Stimulated activated CD4-positive, alpha-beta T cell treated with anti-CD3 and anti-CD28 coated beads, Interleukin-1b, Interleukin-23, amount 100 ng/mL, for 4 hours (primary cell): ENCODE measurements at regions not wholly inside any gene's neighbourhood (a gene's known extent, or its start where the extent isn't known, plus 50 kb on each side); places are given as distances from the start of the nearest gene placed in this dataset.

Source experiments
- DNase-seq, 2 donors: peaks; one replicate each; pipeline ENCODE4 v3.0.0-alpha.2; 2020; ENCODE audit warnings: low read depth in 2 of 2

DNA sequence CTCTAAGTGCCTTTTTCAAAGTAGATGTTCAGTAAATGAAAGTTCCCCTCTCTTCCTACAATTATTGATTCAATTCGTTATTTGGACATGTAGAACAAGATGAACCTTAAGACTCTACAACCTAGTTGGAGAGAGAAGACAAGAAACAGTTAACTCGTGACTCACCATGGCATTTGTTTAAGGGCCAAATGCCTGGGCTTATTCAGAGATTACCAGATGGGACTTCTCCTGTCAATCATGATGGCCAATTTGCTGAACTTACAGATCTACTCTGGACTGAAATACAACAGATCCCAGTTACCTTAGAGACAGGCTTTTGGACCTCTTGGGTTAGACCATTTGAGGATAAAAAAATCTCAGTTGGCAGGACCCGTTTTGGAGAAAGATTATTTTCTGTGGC lies 93.5 kb downstream of the C1orf94 start:
- DNase-seq: no peak

DNA sequence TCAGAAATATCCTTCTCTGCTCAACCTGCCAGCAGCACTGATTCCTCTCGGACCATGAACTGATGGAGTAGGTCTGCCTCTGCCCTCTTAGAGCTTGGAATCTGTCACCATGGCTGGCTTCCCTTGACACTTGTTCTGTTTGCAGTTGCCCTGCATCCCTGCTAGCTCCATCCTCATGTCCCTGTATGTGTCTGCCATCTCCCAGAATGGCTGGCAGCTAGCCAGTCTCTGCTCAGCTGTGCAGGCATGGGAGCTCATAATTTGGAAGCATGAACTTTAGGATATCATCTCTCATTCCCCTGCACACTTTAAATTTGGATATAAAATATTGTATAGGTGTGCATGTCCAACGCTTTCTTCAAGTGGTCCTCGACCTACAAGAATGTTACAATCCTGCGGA lies 95.4 kb downstream of the C1orf94 start:
- no peak for DNase-seq

DNA sequence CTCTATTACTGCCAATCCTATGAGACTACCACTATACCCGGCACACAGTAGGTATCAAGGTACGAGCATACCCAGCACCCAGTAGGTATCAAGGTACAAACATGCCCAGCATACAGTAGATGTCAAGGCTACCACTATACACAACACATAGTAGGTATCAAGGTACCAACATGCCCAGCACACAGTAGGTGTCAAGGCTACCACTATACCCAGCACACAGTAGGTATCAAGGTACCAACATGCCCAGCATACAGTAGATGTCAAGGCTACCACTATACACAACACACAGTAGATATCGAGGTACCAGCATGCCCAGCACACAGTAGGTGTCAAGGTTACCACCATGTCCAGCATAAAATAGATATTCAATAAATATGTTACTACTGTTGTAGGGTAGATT lies 98.4 kb downstream of the C1orf94 start:
- no peak for DNase-seq

DNA sequence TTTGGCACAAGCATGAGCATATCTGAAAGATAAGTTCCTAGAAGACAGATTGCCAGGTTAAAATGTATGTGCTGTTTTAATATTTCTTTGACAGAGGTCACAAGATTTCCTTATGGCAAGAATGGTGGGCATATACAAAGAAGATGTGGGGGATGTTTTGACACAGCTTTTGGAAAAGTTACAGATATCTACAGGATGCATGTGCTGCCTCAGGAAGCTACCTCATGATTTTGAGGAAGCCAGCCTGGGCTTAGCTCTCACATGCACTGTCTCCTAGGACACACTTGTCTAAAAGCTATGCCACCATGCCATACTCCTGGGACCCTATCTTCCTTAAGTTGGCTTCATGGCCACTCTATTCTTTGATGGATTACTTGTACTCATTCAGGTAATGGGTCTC lies 99.9 kb downstream of the C1orf94 start:
- no peak for DNase-seq

DNA sequence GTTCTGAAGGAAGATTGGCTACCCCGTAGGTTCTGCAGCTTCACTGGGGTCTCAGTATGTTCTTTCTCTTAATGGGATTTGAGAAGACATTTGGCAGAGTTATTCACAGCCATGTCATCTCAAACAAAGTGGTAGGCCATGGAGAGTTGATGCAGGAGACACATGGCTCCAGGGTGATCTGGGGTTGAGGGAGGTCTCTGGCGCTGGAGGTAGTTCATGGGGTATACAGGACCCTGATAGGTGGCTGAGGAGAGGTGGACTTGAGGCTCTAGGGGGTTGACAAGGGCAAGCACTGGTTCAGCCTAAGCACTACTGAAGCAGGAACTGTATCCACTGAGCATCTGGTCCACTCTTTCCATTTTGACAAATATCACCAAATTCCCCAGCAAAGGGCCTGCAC lies 100.4 kb downstream of the C1orf94 start:
- no peak for DNase-seq

DNA sequence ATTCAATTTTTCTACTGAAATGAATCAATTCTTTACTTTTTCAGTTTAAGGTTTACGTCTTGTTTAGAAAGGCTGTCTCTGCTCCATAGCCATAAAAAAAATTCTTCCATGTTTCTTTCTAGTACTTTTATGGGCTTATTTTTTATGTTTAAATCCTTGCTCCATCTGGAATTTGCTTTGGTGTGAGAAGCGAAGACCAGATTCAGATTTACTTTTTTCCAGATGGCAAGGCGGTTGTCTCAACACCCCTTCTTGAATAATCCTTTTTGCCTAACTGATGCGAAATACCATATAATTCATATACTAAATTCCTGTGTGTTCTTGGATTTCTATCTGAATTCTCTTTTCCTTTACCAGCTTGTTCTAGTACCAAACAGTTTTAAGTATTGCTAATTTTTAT lies 101.5 kb downstream of the C1orf94 start:
- no peak for DNase-seq

DNA sequence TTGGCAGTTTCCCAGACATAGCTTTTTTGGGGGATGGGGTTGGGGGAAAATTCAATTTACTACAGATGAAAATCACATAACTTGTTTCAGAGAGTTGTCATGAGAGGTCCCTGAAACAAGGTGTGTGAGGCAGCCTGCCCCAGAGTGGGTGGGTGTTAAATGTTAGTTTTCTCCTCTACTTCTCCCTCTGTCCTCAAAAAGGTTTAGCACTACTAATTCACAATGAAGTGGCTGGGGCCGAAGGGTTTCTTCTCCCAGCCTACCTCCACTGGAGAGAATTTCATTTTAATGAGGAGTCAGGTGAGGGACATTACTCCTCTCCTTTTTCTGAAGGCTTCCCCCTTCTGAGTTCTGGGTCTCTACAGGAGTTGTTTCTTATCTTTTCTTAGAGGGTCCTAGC lies 103.3 kb downstream of the C1orf94 start:
- no peak for DNase-seq

DNA sequence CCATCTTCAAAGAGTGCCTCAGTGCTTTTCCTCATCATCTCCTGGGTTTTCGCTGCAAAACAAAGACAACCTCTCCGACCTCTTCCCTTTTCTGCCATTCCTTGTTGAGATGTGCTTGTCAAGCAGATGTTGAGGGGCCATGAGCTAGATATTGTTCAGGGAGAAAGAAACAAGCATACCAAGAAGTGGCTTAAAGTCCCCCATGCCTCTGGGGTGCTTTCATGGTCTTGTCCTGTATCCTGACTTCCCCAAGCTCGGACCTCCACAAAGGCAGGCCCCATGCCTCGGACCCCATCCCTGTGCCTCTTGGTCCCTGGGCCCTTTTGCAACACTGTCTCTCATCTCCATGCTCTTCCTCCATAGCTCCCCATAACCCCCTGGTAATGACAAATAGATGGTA lies 103.8 kb downstream of the C1orf94 start:
- DNase-seq: no peak

DNA sequence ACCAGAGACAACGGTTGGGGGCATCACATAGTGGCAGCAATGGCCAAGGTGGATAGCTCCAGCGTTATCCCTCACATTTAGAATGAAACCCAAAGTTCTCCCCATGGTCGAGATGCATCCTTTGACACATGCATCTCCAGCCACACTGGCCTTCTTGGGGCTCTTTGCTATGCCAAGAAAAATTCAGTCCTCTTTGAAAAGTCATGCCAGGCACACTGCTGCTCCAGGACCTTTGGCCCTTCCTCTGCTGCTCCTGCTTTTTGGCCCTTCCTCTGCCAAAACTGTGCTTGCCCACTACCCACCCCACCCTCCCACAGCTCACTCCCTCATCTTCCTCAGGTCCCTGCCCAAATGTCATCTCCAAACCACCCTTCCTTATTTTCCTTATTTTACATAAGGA lies 106.4 kb downstream of the C1orf94 start:
- no peak for DNase-seq

DNA sequence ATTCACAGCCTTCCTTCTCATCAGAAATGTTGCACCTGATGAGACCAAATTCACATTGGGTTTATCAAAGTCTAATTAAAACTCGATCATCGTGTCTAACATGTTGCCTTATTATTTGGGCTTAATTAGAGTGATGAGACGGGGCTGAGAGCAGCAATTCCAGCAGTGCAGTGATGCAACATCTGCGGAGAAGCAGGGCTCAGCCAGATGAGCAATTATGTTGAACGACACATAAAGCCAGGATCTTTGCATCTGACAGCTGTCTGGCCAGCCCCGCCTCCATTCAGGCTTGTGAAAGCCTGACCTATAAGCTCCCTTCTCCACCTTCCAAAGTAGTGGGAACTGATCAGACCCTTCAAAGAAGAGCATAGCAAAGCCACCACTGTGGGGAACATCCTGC lies 109.8 kb downstream of the C1orf94 start:
- no peak for DNase-seq

DNA sequence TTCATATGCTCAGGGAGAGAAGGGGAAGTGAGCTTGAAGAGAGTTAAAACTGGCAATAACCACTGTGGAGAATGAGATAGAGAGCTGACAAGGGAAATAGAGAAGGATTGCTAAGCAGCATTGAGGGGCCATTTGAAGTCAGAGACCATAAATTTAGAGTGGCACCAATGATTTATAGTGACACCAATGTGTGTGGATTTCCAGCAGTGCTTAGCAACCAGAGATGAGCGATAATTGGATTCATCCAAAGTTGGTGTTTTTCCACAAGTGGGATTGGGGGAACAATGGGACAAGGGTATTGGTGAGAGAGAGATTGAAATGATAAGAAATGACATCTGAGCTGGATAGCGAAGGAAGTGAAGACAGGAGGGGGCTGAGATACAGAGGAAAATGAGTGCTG lies 114.1 kb downstream of the C1orf94 start:
- no peak for DNase-seq

DNA sequence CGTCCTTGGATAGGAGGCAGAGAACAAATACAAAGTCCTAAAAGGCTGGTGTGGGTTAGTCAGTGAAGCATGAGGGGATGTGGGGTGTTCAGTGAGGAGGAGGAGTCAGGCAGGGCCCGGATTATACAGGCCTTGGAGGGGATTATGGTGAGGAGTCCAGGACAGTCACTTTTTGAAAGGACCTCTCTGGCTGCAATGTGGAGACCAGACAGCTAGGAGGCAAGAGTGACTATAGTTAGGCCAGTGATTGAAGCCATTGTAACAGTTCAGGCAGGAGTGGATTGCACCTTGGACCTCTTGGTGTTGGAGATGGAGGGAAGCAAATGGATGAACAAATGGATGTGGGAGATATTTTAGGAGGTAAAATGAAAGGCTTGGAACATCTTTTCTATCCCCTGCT lies 115.8 kb downstream of the C1orf94 start:
- DNase-seq: no peak

DNA sequence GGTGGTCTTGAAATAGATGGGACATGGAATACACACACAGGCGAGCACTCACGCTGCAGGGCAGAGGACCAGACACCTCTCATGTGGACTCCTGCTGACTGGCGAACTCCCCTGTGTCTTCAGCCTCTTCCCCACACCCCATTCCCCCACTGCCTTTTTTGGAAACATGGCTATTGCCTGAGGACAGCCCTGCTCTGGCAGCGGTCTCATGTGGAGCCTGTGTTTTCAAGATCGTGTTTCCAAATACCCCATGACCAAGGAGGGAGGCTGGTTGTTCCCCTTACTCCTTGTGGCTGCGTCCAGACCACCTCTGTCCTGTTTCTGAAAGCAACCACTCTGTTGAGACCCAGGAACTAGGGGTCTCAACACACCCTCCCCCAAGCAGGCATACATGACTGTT lies 119.4 kb downstream of the C1orf94 start:
- no peak for DNase-seq

DNA sequence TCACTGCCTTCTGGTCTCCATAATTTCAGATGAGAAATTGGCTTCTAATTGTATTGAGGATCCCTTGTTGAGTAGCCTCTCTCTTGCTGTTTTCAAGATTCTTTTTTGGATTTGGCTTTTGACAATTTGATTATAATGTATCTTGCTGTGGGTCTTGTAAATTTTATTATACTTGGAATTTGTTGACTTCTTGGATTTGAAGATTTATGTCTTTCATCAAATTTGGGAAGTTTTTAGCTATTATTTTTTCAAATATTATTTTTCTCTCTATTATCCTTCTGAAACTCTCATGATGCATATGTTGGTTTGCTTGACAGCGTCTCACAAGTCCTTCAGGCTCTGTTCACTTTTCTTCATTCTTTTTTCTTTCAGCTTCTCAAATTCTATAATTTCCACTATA lies 126.1 kb downstream of the C1orf94 start:
- DNase-seq: no peak

DNA sequence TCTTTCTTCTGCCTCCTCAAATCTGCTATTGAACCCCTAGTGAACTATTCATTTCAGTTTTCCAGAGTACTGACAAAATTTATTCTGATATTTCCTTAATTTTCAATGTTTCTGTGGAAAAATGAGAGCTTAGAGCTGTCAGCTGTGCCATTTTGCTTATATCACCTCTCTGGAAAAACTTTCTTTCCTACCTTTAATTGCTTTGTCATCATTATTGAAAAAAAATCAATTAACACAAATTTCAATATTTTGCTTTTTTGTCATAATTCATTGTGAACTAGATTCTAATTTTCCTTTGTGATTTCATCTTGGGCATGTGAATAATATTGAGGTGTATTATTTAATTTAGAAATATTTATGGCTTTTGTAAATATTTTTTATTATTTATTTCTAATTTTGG lies 126.5 kb downstream of the C1orf94 start:
- no peak for DNase-seq

DNA sequence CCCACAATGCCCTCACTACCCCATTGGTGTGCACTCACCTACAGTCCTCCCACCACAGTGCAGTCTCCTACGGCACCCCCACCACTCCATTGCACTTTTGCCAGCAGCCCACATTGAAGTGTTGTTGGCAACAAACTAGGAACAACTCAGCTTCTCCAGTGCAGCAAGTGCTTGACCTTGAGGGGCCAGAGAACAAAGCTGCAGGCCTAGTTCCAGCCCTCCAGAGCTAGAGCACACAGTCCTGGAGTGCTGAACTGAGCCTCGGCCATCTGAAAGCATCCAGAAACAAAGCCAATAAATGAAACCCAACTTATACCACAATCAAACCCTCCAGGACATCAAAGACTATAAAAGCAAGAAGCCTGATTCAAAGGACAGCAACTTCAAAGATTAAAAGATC lies 129.9 kb downstream of the C1orf94 start:
- DNase-seq: no peak

DNA sequence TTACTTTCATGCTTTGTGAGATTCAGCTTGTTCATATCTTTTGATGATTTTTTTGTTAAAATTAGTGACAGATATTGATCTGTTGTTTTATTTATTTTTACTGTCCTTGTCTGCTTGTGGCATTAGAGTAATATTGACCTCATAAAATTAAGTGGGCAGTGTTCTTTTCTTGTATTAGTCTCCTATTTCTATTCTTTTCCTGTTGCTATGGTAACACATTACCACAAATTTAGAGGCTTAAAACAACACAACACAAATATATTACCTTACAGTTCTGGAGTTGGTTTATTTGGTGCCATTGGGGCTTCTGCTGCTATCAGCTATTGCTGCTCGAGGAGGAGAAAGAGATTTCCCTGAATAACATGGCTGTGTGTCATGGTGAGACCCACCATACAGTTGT lies 135.7 kb downstream of the C1orf94 start:
- DNase-seq: no peak

DNA sequence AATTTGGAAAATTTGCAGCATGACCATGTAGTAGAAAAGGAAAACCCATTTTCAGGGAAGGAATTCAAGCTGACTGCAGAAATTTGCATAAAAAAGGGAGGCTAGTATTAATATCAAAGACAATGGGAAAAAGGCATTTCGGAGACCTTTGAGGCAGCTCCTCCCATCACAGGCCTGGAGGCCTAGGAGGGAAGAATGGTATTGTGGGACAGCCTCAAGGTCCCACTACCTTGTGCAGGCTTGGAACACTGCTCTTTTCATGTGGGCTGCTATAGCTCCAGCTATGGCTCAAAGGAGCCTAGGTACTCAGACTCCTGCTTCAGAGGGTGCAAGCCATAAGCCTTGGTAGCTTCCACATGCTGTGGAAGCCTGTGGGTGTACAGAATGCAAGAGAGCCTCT lies 139.3 kb downstream of the C1orf94 start:
- no peak for DNase-seq

DNA sequence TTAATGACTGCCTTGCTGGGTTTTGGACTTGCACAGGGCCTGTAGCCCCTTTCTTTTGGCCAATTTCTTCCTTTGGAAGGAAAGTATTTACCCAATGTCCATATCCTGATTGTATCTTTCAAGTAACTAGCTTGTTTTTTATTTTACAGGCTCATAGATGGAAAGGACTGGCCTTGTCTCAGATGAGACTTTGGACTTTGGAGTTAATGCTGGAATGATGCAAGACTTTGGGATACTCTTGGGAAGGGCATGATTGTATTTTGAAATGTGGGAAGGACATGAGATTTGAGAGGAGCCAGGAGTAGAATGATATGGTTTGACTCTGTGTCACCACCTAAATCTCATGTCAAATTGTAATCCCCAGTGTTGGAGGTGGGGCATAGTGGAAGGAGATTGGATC lies 140.1 kb downstream of the C1orf94 start:
- DNase-seq: no peak

DNA sequence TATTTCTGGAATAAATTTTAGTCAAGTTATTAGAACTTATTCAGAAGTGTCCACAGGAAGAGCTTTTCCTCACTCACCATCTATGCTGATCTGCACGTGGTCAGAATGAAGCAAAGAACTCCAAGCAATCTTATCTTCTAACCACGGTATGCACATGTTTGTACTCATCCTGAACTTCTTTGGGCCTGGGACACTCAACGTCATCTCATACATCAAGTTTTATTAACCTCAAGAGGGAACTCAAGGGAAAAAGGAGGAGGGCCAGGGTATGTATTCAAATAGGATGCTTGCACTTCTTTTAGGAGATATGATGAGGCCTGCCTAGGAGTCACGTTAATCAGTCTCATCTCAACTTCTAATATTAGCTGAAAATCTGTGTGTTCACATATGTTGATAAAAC lies 142.5 kb downstream of the C1orf94 start:
- no peak for DNase-seq

DNA sequence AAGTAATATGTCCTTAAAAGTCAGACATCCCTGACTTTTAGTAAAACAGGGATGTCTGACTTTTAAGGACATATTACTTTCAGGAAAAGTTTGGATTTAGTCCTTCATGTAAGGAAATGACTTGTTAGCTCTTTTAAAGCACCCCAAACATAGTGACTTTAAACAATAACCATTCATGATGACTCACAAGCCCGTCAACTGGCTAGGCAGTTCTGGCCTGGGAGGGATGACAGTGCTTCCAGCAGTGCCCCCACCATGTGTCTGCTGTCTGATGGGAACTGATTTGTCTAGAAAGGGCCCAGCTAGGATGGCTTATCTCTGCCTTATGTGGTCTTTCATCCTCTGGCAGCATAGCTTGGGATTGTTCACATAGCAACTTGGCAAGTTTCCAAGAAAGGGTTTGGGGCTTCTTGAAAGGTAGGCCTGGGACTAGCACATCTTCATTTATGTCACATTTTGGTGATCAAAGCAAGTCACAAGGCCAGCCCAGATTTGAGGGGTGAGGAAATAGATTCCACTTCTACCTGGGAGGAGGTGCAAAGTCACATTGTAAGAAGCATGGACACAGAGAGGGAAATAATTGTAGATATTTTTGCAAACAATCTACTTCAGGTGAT lies 143.5 kb downstream of the C1orf94 start:
- DNase-seq: no peak

DNA sequence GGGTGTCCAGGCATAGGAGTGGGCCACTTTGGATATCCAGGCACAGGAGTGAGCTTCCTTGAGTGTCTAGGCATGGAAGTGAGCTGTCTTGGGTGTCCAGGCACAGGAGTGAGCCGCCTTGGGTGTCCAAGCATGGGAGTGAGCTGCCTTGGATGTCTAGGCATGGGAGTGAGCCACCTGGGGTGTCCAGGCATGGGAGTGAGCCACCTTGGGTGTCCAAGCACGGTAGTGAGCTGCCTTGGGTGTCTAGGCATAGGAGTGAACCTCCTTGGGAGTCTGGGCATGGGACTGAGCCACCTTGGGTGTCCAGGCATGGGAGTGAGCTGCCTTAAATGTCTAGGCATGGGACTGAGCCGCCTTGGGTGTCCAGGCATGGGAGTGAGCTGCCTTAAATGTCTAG lies 146.3 kb downstream of the C1orf94 start:
- no peak for DNase-seq

DNA sequence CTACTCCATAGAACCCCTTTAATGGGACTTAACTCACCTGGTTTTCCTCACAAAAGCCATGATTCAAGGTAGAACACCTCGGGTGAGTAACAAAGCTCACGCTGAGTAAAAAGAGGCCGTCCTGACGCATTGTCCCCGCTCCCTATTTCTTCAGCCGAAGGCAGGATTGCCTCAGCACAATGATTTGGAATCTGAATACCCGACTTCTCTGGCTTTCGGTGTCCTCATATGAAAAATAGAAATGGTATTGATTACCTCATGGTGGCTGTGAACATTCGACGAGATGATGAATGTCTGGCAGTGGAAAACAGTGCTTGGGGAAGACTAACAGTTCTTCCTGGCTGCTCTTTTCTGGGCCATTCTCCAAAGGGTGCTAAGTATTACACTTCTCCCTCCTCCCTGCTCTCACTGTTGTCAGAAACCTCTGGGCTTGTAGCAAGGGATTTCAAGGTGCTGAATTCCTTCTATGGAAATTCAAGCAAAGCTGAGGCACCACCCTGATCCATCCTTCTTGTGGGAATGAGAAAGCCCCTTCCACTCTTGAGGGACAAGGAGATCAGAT lies 148.3 kb downstream of the C1orf94 start:
- no peak for DNase-seq

DNA sequence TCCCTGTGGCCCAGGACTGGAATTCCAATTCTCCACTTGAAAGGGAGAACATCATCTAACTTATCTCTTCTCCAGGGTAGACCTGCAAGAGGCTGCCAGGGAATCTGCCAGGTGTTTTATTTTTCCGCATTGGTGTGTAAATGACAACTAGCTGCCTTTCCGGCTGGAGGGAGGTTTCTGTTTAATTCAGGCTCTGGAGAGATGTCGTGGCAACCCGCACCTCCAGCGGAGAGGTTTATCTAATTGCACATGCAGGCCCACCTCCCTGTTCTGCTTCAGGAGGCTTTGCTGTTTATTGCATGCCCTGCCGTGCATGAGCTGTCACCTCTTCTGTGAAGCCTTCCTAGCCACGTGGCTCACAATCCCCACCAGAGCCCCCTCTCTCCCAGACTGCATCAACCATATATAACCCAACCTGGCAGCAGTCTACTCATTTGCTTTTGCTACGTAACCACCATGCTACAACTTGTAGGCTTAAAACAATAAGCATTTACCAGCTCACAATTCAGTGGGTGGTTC lies 151.6 kb downstream of the C1orf94 start:
- no peak for DNase-seq
